Hepatocyte (in vitro differentiated cells): ENCODE measurements at regions not wholly inside any gene's neighbourhood (a gene's known extent, or its start where the extent isn't known, plus 50 kb on each side); places are given as distances from the start of the nearest gene placed in this dataset.

Source experiments
- EZH2 ChIP-seq: fragments of 200-600 bp; sonication (generic); IDR thresholded peaks from 2 replicates; pipeline ENCODE4 v1.6.1; 2016; ENCODE audit warnings: antibody characterized with exemption, mild to moderate bottlenecking, borderline replicate concordance
- EZH2phosphoT487 ChIP-seq: fragments of 200-600 bp; sonication (generic); IDR thresholded peaks from one replicate; pipeline ENCODE4 v1.6.1; 2018; ENCODE audit warnings: antibody characterized with exemption, mild to moderate bottlenecking, low read depth, moderate library complexity; ENCODE audit not compliant: unreplicated experiment, severe bottlenecking
- TF ChIP-seq, protein P1 (sequence below): fragments of 200-600 bp; sonication (generic); IDR thresholded peaks from 2 replicates; pipeline ENCODE4 v1.5.1; 2016; ENCODE audit warnings: antibody characterized with exemption, mild to moderate bottlenecking; ENCODE audit not compliant: poor library complexity

- TF ChIP-seq, protein P1, sequence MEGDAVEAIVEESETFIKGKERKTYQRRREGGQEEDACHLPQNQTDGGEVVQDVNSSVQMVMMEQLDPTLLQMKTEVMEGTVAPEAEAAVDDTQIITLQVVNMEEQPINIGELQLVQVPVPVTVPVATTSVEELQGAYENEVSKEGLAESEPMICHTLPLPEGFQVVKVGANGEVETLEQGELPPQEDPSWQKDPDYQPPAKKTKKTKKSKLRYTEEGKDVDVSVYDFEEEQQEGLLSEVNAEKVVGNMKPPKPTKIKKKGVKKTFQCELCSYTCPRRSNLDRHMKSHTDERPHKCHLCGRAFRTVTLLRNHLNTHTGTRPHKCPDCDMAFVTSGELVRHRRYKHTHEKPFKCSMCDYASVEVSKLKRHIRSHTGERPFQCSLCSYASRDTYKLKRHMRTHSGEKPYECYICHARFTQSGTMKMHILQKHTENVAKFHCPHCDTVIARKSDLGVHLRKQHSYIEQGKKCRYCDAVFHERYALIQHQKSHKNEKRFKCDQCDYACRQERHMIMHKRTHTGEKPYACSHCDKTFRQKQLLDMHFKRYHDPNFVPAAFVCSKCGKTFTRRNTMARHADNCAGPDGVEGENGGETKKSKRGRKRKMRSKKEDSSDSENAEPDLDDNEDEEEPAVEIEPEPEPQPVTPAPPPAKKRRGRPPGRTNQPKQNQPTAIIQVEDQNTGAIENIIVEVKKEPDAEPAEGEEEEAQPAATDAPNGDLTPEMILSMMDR: no peak
- no peak for TF ChIP-seq EZH2phosphoT487
- no peak for TF ChIP-seq EZH2
These were observed 73.6 kb downstream of the CTSL start for GRCh38 chr9:87799503-87799902.
